NB4 (cell line): ENCODE measurements at regions not wholly inside any gene's neighbourhood (a gene's known extent, or its start where the extent isn't known, plus 50 kb on each side); places are given as distances from the start of the nearest gene placed in this dataset.

Experiments used
- CTCF ChIP-seq: IDR thresholded peaks from one replicate; pipeline ENCODE4 v1.5.1; 2012; ENCODE audit warnings: low read depth, low read length
- POLR2A ChIP-seq: IDR thresholded peaks from 2 replicates; pipeline ENCODE4 v1.6.1; 2011; ENCODE audit warnings: mild to moderate bottlenecking; ENCODE audit not compliant: insufficient read length; ENCODE audit errors: extremely low read depth

- TF ChIP-seq POLR2A = no peak
- TF ChIP-seq CTCF = no peak
These were observed 249.8 kb upstream of the LYZL1 start for GRCh38 chr10:29039091-29039490.
